ENCODE measurements at regions not wholly inside any gene's neighbourhood (a gene's known extent, or its start where the extent isn't known, plus 50 kb on each side); places are given as distances from the start of the nearest gene placed in this dataset.
A peak's percentile ranks its signal among the peaks of the same experiment; 100 is the strongest.
"Not testable (repeated sequence)": the region's sequence is repeated elsewhere in the genome, so short reads cannot be mapped to it uniquely, and the experiment has no call there.

- Histone ChIP-seq H3K27me3 (ENCODE audit: control insufficient read depth in 3 of 3, insufficient read depth in 3 of 3, low read depth in 1 of 3, low read length in 3 of 3) (no peaks in the 10 kb centered on the region), H4K91ac (ENCODE audit: low read depth, low read length, poor library complexity) (no peak overlapping the region), H3K14ac (ENCODE audit: low read length) (no peak overlapping the region), H2BK12ac (ENCODE audit: low read length) (no peak overlapping the region), H2AFZ (ENCODE audit: low read length) (no peak overlapping the region), H4K8ac (ENCODE audit: low read depth, low read length) (no peak overlapping the region), H3K36me3 (replicated peaks in 1 of 2; ENCODE audit: control insufficient read depth in 2 of 2, insufficient read depth in 2 of 2, low read length in 2 of 2) (no peaks in the 10 kb centered on the region), H3K79me1 (ENCODE audit: low read depth, low read length) (no peaks in the 10 kb centered on the region), H2BK5ac (ENCODE audit: low read length) (peak overlapping the region; percentile 78), H3K18ac (ENCODE audit: low read length) (peak overlapping the region; percentile 91), H3K4ac (ENCODE audit: low read length) (peak overlapping the region; percentile 59), H3K27ac (replicated peaks; ENCODE audit: low read length) (no peak overlapping the region), H2BK120ac (ENCODE audit: low read depth, low read length) (no peak overlapping the region), H3K4me3 (ENCODE audit: low read length in 2 of 2) (no peak overlapping the region), H3K4me1 (ENCODE audit: control insufficient read depth in 2 of 2, insufficient read depth in 1 of 2, low read depth in 1 of 2, low read length in 2 of 2) (peaks cover 8 to 9% of the 10 kb centered on the region in 2 donors), H2BK15ac (ENCODE audit: low read length) (peak overlapping the region; percentile 71), H3K4me2 (ENCODE audit: insufficient read depth, low read length, poor library complexity, severe bottlenecking) (no peak overlapping the region), H2AK5ac (ENCODE audit: low read depth, low read length) (peak overlapping the region; percentile 94), H3K9me3 (replicated peaks in 1 of 2; ENCODE audit: control insufficient read depth in 2 of 2, insufficient read depth in 1 of 2, low read depth in 1 of 2, low read length in 2 of 2) (no peaks in the 10 kb centered on the region), H3K23ac (ENCODE audit: low read depth, low read length, poor library complexity) (no peak overlapping the region), H3K9ac (ENCODE audit: low read depth, low read length, poor library complexity) (no peak overlapping the region)
- WGBS, 2 donors (ENCODE audit: extremely low coverage in 2 of 2, insufficient read length in 2 of 2, insufficient replicate concordance in 1 of 2): no CpG with 5 or more reads among the region's 4 CpGs
- DNase-seq (ENCODE audit: low spot score): no peak
Observed at GRCh38 chr4:188435381-188435780, 296.1 kb downstream of the TRIML1 start.

- H3K23ac ChIP-seq (ENCODE audit: low read depth, low read length, poor library complexity): no peak overlapping the region
- no peak overlapping the region for H3K14ac ChIP-seq (ENCODE audit: low read length)
- H2BK15ac ChIP-seq (ENCODE audit: low read length): no peak overlapping the region
- H3K27ac ChIP-seq (replicated peaks; ENCODE audit: low read length): no peak overlapping the region
- no peaks in the 10 kb centered on the region for H3K79me1 ChIP-seq (ENCODE audit: low read depth, low read length)
- H3K27me3 ChIP-seq (ENCODE audit: control insufficient read depth in 3 of 3, insufficient read depth in 3 of 3, low read depth in 1 of 3, low read length in 3 of 3): no peaks in the 10 kb centered on the region
- no peak overlapping the region for H3K9ac ChIP-seq (ENCODE audit: low read depth, low read length, poor library complexity)
- H4K8ac ChIP-seq (ENCODE audit: low read depth, low read length): no peak overlapping the region
- H3K4me3 ChIP-seq (ENCODE audit: low read length in 2 of 2): no peak overlapping the region
- H2BK5ac ChIP-seq (ENCODE audit: low read length): no peak overlapping the region
- no CpG with 5 or more reads among the region's 5 CpGs for WGBS, 2 donors (ENCODE audit: extremely low coverage in 2 of 2, insufficient read length in 2 of 2, insufficient replicate concordance in 1 of 2)
- no peak overlapping the region for H2BK12ac ChIP-seq (ENCODE audit: low read length)
- H2AFZ ChIP-seq (ENCODE audit: low read length): no peak overlapping the region
- no peak overlapping the region for H2AK5ac ChIP-seq (ENCODE audit: low read depth, low read length)
- H3K4me1 ChIP-seq (ENCODE audit: control insufficient read depth in 2 of 2, insufficient read depth in 1 of 2, low read depth in 1 of 2, low read length in 2 of 2): peaks cover 8 to 9% of the 10 kb centered on the region in 2 donors
- DNase-seq (ENCODE audit: low spot score): no peak
- no peak overlapping the region for H3K4ac ChIP-seq (ENCODE audit: low read length)
- no peaks in the 10 kb centered on the region for H3K9me3 ChIP-seq (replicated peaks in 1 of 2; ENCODE audit: control insufficient read depth in 2 of 2, insufficient read depth in 1 of 2, low read depth in 1 of 2, low read length in 2 of 2)
- no peak overlapping the region for H2BK120ac ChIP-seq (ENCODE audit: low read depth, low read length)
- no peak overlapping the region for H3K18ac ChIP-seq (ENCODE audit: low read length)
- H4K91ac ChIP-seq (ENCODE audit: low read depth, low read length, poor library complexity): no peak overlapping the region
- H3K4me2 ChIP-seq (ENCODE audit: insufficient read depth, low read length, poor library complexity, severe bottlenecking): no peak overlapping the region
- H3K36me3 ChIP-seq (replicated peaks in 1 of 2; ENCODE audit: control insufficient read depth in 2 of 2, insufficient read depth in 2 of 2, low read length in 2 of 2): no peaks in the 10 kb centered on the region
Observed at GRCh38 chr4:188437535-188437934, 298.3 kb downstream of the TRIML1 start.

GRCh38 chr4:188438391-188438824 is 299.2 kb downstream of the TRIML1 start:
- WGBS, 2 donors (ENCODE audit: extremely low coverage in 2 of 2, insufficient read length in 2 of 2, insufficient replicate concordance in 1 of 2): no CpG with 5 or more reads among the region's 5 CpGs
- not testable (repeated sequence) for H2BK5ac ChIP-seq (ENCODE audit: low read length); H4K8ac ChIP-seq (ENCODE audit: low read depth, low read length); H3K9me3 ChIP-seq (replicated peaks in 1 of 2; ENCODE audit: control insufficient read depth in 2 of 2, insufficient read depth in 1 of 2, low read depth in 1 of 2, low read length in 2 of 2); H3K4me1 ChIP-seq (ENCODE audit: control insufficient read depth in 2 of 2, insufficient read depth in 1 of 2, low read depth in 1 of 2, low read length in 2 of 2); H2BK120ac ChIP-seq (ENCODE audit: low read depth, low read length); H3K4me3 ChIP-seq (ENCODE audit: low read length in 2 of 2); H3K36me3 ChIP-seq (replicated peaks in 1 of 2; ENCODE audit: control insufficient read depth in 2 of 2, insufficient read depth in 2 of 2, low read length in 2 of 2); H3K27me3 ChIP-seq (ENCODE audit: control insufficient read depth in 3 of 3, insufficient read depth in 3 of 3, low read depth in 1 of 3, low read length in 3 of 3); H2AFZ ChIP-seq (ENCODE audit: low read length); H3K14ac ChIP-seq (ENCODE audit: low read length); H3K9ac ChIP-seq (ENCODE audit: low read depth, low read length, poor library complexity); DNase-seq (ENCODE audit: low spot score); H3K27ac ChIP-seq (replicated peaks; ENCODE audit: low read length); H4K91ac ChIP-seq (ENCODE audit: low read depth, low read length, poor library complexity); H3K18ac ChIP-seq (ENCODE audit: low read length); H2AK5ac ChIP-seq (ENCODE audit: low read depth, low read length); H3K4ac ChIP-seq (ENCODE audit: low read length); H3K23ac ChIP-seq (ENCODE audit: low read depth, low read length, poor library complexity); H3K4me2 ChIP-seq (ENCODE audit: insufficient read depth, low read length, poor library complexity, severe bottlenecking); H3K79me1 ChIP-seq (ENCODE audit: low read depth, low read length); H2BK15ac ChIP-seq (ENCODE audit: low read length); H2BK12ac ChIP-seq (ENCODE audit: low read length)

GRCh38 chr4:188439641-188440311 is 300.5 kb downstream of the TRIML1 start:
- H3K4ac ChIP-seq (ENCODE audit: low read length): no peak overlapping the region
- H3K27me3 ChIP-seq (ENCODE audit: control insufficient read depth in 3 of 3, insufficient read depth in 3 of 3, low read depth in 1 of 3, low read length in 3 of 3): no peaks in the 10 kb centered on the region
- no peaks in the 10 kb centered on the region for H3K9me3 ChIP-seq (replicated peaks in 1 of 2; ENCODE audit: control insufficient read depth in 2 of 2, insufficient read depth in 1 of 2, low read depth in 1 of 2, low read length in 2 of 2)
- DNase-seq (ENCODE audit: low spot score): no peak
- H4K91ac ChIP-seq (ENCODE audit: low read depth, low read length, poor library complexity): no peak overlapping the region
- no peaks in the 10 kb centered on the region for H3K4me1 ChIP-seq (ENCODE audit: control insufficient read depth in 2 of 2, insufficient read depth in 1 of 2, low read depth in 1 of 2, low read length in 2 of 2)
- no CpG with 5 or more reads among the region's 6 CpGs for WGBS, 2 donors (ENCODE audit: extremely low coverage in 2 of 2, insufficient read length in 2 of 2, insufficient replicate concordance in 1 of 2)
- peak overlapping the region; percentile 1 for H3K18ac ChIP-seq (ENCODE audit: low read length)
- no peaks in the 10 kb centered on the region for H3K79me1 ChIP-seq (ENCODE audit: low read depth, low read length)
- no peak overlapping the region for H4K8ac ChIP-seq (ENCODE audit: low read depth, low read length)
- H3K36me3 ChIP-seq (replicated peaks in 1 of 2; ENCODE audit: control insufficient read depth in 2 of 2, insufficient read depth in 2 of 2, low read length in 2 of 2): no peaks in the 10 kb centered on the region
- H3K14ac ChIP-seq (ENCODE audit: low read length): peak overlapping the region; percentile 5
- no peak overlapping the region for H3K27ac ChIP-seq (replicated peaks; ENCODE audit: low read length)
- no peak overlapping the region for H3K9ac ChIP-seq (ENCODE audit: low read depth, low read length, poor library complexity)
- peak overlapping the region; percentile 66 for H2AFZ ChIP-seq (ENCODE audit: low read length)
- no peak overlapping the region for H2BK120ac ChIP-seq (ENCODE audit: low read depth, low read length)
- H2BK15ac ChIP-seq (ENCODE audit: low read length): no peak overlapping the region
- no peak overlapping the region for H3K4me2 ChIP-seq (ENCODE audit: insufficient read depth, low read length, poor library complexity, severe bottlenecking)
- no peak overlapping the region for H2AK5ac ChIP-seq (ENCODE audit: low read depth, low read length)
- H2BK5ac ChIP-seq (ENCODE audit: low read length): no peak overlapping the region
- H3K4me3 ChIP-seq (ENCODE audit: low read length in 2 of 2): no peak overlapping the region
- no peak overlapping the region for H3K23ac ChIP-seq (ENCODE audit: low read depth, low read length, poor library complexity)
- H2BK12ac ChIP-seq (ENCODE audit: low read length): no peak overlapping the region

Measured in neuronal stem cell (in vitro differentiated cells).